Peyer's patch (tissue), 4 donors: ENCODE measurements at regions not wholly inside any gene's neighbourhood (a gene's known extent, or its start where the extent isn't known, plus 50 kb on each side); places are given as distances from the start of the nearest gene placed in this dataset.

Experiments
- CTCF ChIP-seq, 6 experiments: fragments of 450-650 bp in 4 of 6; fragments of 200-600 bp in 2 of 6; sonication (generic) in 1 of 6; IDR thresholded peaks; one replicate each; pipeline ENCODE4 v1.5.1; 2017 to 2019; ENCODE audit warnings: antibody characterized with exemption in 6 of 6, mild to moderate bottlenecking in 3 of 6, moderate library complexity in 1 of 6
- POLR2A ChIP-seq, 2 donors: fragments of 450-650 bp; IDR thresholded peaks; one replicate each; pipeline ENCODE4 v1.5.1; 2017; ENCODE audit warnings: antibody characterized with exemption in 2 of 2, mild to moderate bottlenecking in 2 of 2, moderate library complexity in 2 of 2

- TF ChIP-seq POLR2A (IDR thresholded peaks at IDR 0.05) (no peak), CTCF (IDR thresholded peaks at IDR 0.05) (no peak)
Measured at GRCh38 chr2:16464641-16465040, 201.0 kb downstream of the CYRIA start.
